T-cell (primary cell): ENCODE measurements at regions not wholly inside any gene's neighbourhood (a gene's known extent, or its start where the extent isn't known, plus 50 kb on each side); places are given as distances from the start of the nearest gene placed in this dataset.

Source experiments
- ATAC-seq, 4 experiments: fragments of 200-7000 bp in 3 of 4; fragments of 150-1000 bp in 1 of 4; cut with Tn5 transposase; replicated peaks in 1 of 4; 1 replicate in 3 of 4; 2 replicates in 1 of 4; pipeline ENCODE4 v1.10.0; 2021; ENCODE audit warnings: moderate library complexity in 3 of 4, mild to moderate bottlenecking in 2 of 4, moderate number of reproducible peaks in 1 of 4
- CTCF ChIA-PET, 2 donors: fragments of 300-600 bp; sonication (Branson Sonifier 250); formaldehyde crosslinking; loops; one replicate each; lab custom pipeline; 2022; ENCODE audit warnings: antibody characterized with exemption in 2 of 2; lab: Charles Lee
- POLR2A ChIA-PET, 2 donors: fragments of 300-600 bp; sonication (Branson Sonifier 250); formaldehyde crosslinking; loops; one replicate each; lab custom pipeline; 2022; ENCODE audit warnings: antibody characterized with exemption in 2 of 2; lab: Charles Lee
- DNase-seq, 35 experiments: peaks; one replicate each; pipeline versions ENCODE4 v3.0.0 to v3.0.0-alpha.2; 2013 to 2023
- H3K27ac ChIP-seq: one replicate; pipeline ENCODE4 v1.5.1; 2013; ENCODE audit warnings: low read length
- H3K27me3 ChIP-seq, 2 experiments: replicated peaks in 1 of 2; 1 replicate in 1 of 2; 2 replicates in 1 of 2; pipeline versions ENCODE4 v1.6.1 to v1.7.0; 2013; ENCODE audit warnings: low read length in 1 of 2, mixed read lengths in 1 of 2; ENCODE audit not compliant: control insufficient read depth in 2 of 2, insufficient read depth in 2 of 2; ENCODE audit errors: extremely low read depth in 1 of 2
- H3K36me3 ChIP-seq, 2 donors: 1 replicate in 1 of 2; 2 replicates in 1 of 2; pipeline versions ENCODE4 v1.6.1 to v1.7.0; 2013; ENCODE audit warnings: low read length in 1 of 2; ENCODE audit not compliant: control insufficient read depth in 2 of 2, insufficient read depth in 1 of 2; ENCODE audit errors: extremely low read depth in 1 of 2
- H3K4me1 ChIP-seq, 2 experiments: 1 replicate in 1 of 2; 2 replicates in 1 of 2; pipeline versions ENCODE4 v1.6.1 to v1.7.0; 2013; ENCODE audit warnings: low read length in 2 of 2, mixed read lengths in 1 of 2; ENCODE audit not compliant: insufficient read depth in 2 of 2, control insufficient read depth in 1 of 2; ENCODE audit errors: extremely low read depth in 1 of 2
- H3K4me3 ChIP-seq, 2 donors: 1 replicate in 1 of 2; 2 replicates in 1 of 2; pipeline versions ENCODE4 v1.5.1 to v1.7.0; 2013; ENCODE audit warnings: mild to moderate bottlenecking in 2 of 2, low read length in 1 of 2, moderate library complexity in 1 of 2; ENCODE audit not compliant: control insufficient read depth in 1 of 2; ENCODE audit errors: extremely low read depth in 1 of 2
- H3K9me3 ChIP-seq: 2 replicates; pipeline ENCODE4 v1.7.0; 2013
- H3K27ac Mint-ChIP-seq, 2 donors: one replicate each; pipeline ENCODE4 v1.8.0; 2020 to 2021; ENCODE audit warnings: mild to moderate bottlenecking in 2 of 2, mixed read lengths in 2 of 2
- H3K27me3 Mint-ChIP-seq, 2 donors: one replicate each; pipeline ENCODE4 v1.8.0; 2021 to 2022; ENCODE audit warnings: mixed read lengths in 2 of 2
- H3K36me3 Mint-ChIP-seq: one replicate; pipeline ENCODE4 v1.8.0; 2021; ENCODE audit warnings: mixed read lengths
- H3K4me1 Mint-ChIP-seq, 3 donors: one replicate each; pipeline ENCODE4 v1.8.0; 2020 to 2022; ENCODE audit warnings: mixed read lengths in 3 of 3, mild to moderate bottlenecking in 1 of 3
- H3K4me3 Mint-ChIP-seq, 3 donors: one replicate each; pipeline ENCODE4 v1.8.0; 2020 to 2022; ENCODE audit warnings: mild to moderate bottlenecking in 3 of 3, mixed read lengths in 3 of 3, moderate library complexity in 3 of 3
- H3K9me3 Mint-ChIP-seq, 3 donors: one replicate each; pipeline ENCODE4 v1.8.0; 2020 to 2022; ENCODE audit warnings: mixed read lengths in 3 of 3
- WGBS: methylation state at CpG from one replicate; pipeline ENCODE4 v1.1.5; 2013; ENCODE audit warnings: missing lambda C conversion rate; ENCODE audit not compliant: insufficient coverage; 5-methylcytosine and 5-hydroxymethylcytosine counted together

GRCh38 chr4:104093247-104093646 lies 373.5 kb upstream of the TACR3 start:
- CTCF ChIA-PET: no interaction called here
- no peaks in the 10 kb centered on the region for H3K4me1 ChIP-seq
- H3K4me3 Mint-ChIP-seq: no peak overlapping the region
- no peak overlapping the region for H3K4me3 ChIP-seq
- no peak for DNase-seq
- no peak overlapping the region for H3K27ac ChIP-seq
- ATAC-seq: no peak
- POLR2A ChIA-PET: no interaction called here
- no peaks in the 10 kb centered on the region for H3K36me3 ChIP-seq
- no peaks in the 10 kb centered on the region for H3K27me3 ChIP-seq
- H3K27me3 Mint-ChIP-seq: no peaks in the 10 kb centered on the region
- no peaks in the 10 kb centered on the region for H3K4me1 Mint-ChIP-seq
- H3K27ac Mint-ChIP-seq: no peak overlapping the region
- H3K9me3 ChIP-seq: no peaks in the 10 kb centered on the region
- peaks cover 22 to 35% (median 31%) of the 10 kb centered on the region in 3 donors for H3K9me3 Mint-ChIP-seq
- no peaks in the 10 kb centered on the region for H3K36me3 Mint-ChIP-seq

DNA sequence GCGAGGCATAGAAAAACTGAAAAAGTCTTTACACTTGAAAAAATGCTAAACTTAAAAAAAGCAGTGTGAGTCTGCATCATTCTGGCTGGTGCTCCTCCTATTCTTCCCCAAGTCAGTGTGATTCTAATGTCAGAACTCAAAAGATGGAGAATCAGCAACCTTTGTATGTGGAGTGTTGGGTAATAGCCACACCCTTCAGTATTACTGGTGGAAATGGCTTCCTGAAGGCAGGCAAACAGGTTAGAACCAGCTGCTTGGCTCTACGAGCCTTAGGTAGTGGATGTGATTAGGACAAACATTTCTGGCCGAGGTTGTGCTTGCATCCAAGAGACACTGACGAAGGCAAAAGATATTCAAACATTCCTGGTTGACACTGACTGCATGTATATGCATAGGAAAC lies 353.4 kb upstream of the TACR3 start:
- H3K4me3 ChIP-seq: no peak overlapping the region
- Mint-ChIP-seq H3K27me3 (no peaks in the 10 kb centered on the region), H3K4me3 (no peak overlapping the region), H3K27ac (no peak overlapping the region), H3K4me1 (no peaks in the 10 kb centered on the region), H3K36me3 (no peaks in the 10 kb centered on the region), H3K9me3 (peaks cover 2 to 7% (median 3%) of the 10 kb centered on the region in 3 donors)
- ATAC-seq (no peak), DNase-seq (no peak)
- 59% methylated on average over 2 of the region's 4 CpGs for WGBS
- H3K36me3 ChIP-seq: no peaks in the 10 kb centered on the region
- H3K9me3 ChIP-seq: no peaks in the 10 kb centered on the region
- POLR2A ChIA-PET: no interaction called here
- no peaks in the 10 kb centered on the region for H3K4me1 ChIP-seq
- CTCF ChIA-PET: no interaction called here
- H3K27me3 ChIP-seq: no peaks in the 10 kb centered on the region
- H3K27ac ChIP-seq: no peak overlapping the region

- Mint-ChIP-seq H3K4me1 (no peaks in the 10 kb centered on the region), H3K36me3 (no peaks in the 10 kb centered on the region), H3K27ac (no peak overlapping the region), H3K4me3 (no peak overlapping the region), H3K9me3 (peaks cover 0 to 7% (median 2%) of the 10 kb centered on the region in 3 donors), H3K27me3 (peaks cover 0 to 2% of the 10 kb centered on the region in 2 donors)
- CTCF ChIA-PET: no interaction called here
- WGBS: no CpG with 5 or more reads among the region's 2 CpGs
- ATAC-seq (no peak), DNase-seq (no peak)
- Histone ChIP-seq H3K9me3 (no peaks in the 10 kb centered on the region), H3K36me3 (no peaks in the 10 kb centered on the region), H3K4me3 (no peak overlapping the region), H3K27ac (no peak overlapping the region), H3K27me3 (no peaks in the 10 kb centered on the region), H3K4me1 (no peaks in the 10 kb centered on the region)
- POLR2A ChIA-PET: no interaction called here
These were observed 346.7 kb upstream of the TACR3 start for GRCh38 chr4:104066533-104066932.

- Histone ChIP-seq H3K27me3 (no peaks in the 10 kb centered on the region), H3K4me1 (no peaks in the 10 kb centered on the region), H3K4me3 (no peak overlapping the region), H3K27ac (no peak overlapping the region), H3K9me3 (no peaks in the 10 kb centered on the region), H3K36me3 (no peaks in the 10 kb centered on the region)
- ATAC-seq: no peak
- Mint-ChIP-seq H3K4me1 (no peaks in the 10 kb centered on the region), H3K9me3 (no peaks in the 10 kb centered on the region), H3K4me3 (no peak overlapping the region), H3K27ac (no peak overlapping the region), H3K36me3 (no peaks in the 10 kb centered on the region), H3K27me3 (peaks cover 0 to 2% of the 10 kb centered on the region in 2 donors)
- ChIA-PET POLR2A (no interaction called here), CTCF (no interaction called here)
- WGBS: 55% methylated on average over 5 of the region's 8 CpGs
- DNase-seq: peak in 2 of 35 experiments; percentile 0 to 2
These were observed 345.1 kb upstream of the TACR3 start for GRCh38 chr4:104064646-104065577.

- Mint-ChIP-seq H3K9me3 (no peaks in the 10 kb centered on the region), H3K27ac (no peak overlapping the region), H3K4me3 (no peak overlapping the region), H3K36me3 (no peaks in the 10 kb centered on the region), H3K4me1 (no peaks in the 10 kb centered on the region), H3K27me3 (peaks cover 0 to 2% of the 10 kb centered on the region in 2 donors)
- ATAC-seq (no peak), DNase-seq (no peak)
- WGBS: 50% methylated on average over 2 of the region's 2 CpGs
- Histone ChIP-seq H3K4me3 (no peak overlapping the region), H3K4me1 (no peaks in the 10 kb centered on the region), H3K9me3 (no peaks in the 10 kb centered on the region), H3K36me3 (no peaks in the 10 kb centered on the region), H3K27me3 (no peaks in the 10 kb centered on the region), H3K27ac (no peak overlapping the region)
- POLR2A ChIA-PET: no interaction called here
- CTCF ChIA-PET: no interaction called here
These were observed 343.6 kb upstream of the TACR3 start for GRCh38 chr4:104063341-104063740.

- Mint-ChIP-seq H3K4me1 (no peaks in the 10 kb centered on the region), H3K4me3 (no peak overlapping the region), H3K27ac (no peak overlapping the region), H3K9me3 (peaks cover 0 to 10% (median 7%) of the 10 kb centered on the region in 3 donors), H3K27me3 (no peaks in the 10 kb centered on the region), H3K36me3 (no peaks in the 10 kb centered on the region)
- Histone ChIP-seq H3K9me3 (no peaks in the 10 kb centered on the region), H3K27me3 (no peaks in the 10 kb centered on the region), H3K4me1 (no peaks in the 10 kb centered on the region), H3K36me3 (no peaks in the 10 kb centered on the region), H3K4me3 (no peak overlapping the region), H3K27ac (no peak overlapping the region)
- DNase-seq (no peak), ATAC-seq (no peak)
- ChIA-PET CTCF (no interaction called here), POLR2A (no interaction called here)
- WGBS: no CpG with 5 or more reads among the region's 3 CpGs
These were observed 324.6 kb upstream of the TACR3 start for GRCh38 chr4:104044369-104044768.
